ENCODE measurements at regions not wholly inside any gene's neighbourhood (a gene's known extent, or its start where the extent isn't known, plus 50 kb on each side); places are given as distances from the start of the nearest gene placed in this dataset.

GRCh38 chr2:194363878-194364277, 1293.1 kb upstream of the SLC39A10 start:
- H3K36me3 ChIP-seq: no peaks in the 10 kb centered on the region
- no peaks in the 10 kb centered on the region for H3K9me3 ChIP-seq (ENCODE audit: severe bottlenecking)
- no peak for DNase-seq
- no peak overlapping the region for H3K4me3 ChIP-seq (ENCODE audit: low read depth, low read length)
- H3K27me3 ChIP-seq (ENCODE audit: insufficient read depth, low read depth, severe bottlenecking): no peaks in the 10 kb centered on the region
- TF ChIP-seq, protein P1, sequence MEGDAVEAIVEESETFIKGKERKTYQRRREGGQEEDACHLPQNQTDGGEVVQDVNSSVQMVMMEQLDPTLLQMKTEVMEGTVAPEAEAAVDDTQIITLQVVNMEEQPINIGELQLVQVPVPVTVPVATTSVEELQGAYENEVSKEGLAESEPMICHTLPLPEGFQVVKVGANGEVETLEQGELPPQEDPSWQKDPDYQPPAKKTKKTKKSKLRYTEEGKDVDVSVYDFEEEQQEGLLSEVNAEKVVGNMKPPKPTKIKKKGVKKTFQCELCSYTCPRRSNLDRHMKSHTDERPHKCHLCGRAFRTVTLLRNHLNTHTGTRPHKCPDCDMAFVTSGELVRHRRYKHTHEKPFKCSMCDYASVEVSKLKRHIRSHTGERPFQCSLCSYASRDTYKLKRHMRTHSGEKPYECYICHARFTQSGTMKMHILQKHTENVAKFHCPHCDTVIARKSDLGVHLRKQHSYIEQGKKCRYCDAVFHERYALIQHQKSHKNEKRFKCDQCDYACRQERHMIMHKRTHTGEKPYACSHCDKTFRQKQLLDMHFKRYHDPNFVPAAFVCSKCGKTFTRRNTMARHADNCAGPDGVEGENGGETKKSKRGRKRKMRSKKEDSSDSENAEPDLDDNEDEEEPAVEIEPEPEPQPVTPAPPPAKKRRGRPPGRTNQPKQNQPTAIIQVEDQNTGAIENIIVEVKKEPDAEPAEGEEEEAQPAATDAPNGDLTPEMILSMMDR (IDR thresholded peaks at IDR 0.05; ENCODE audit: low read depth, low read length): no peak
- H3K27ac ChIP-seq: no peak overlapping the region

- Histone ChIP-seq H3K36me3 (no peaks in the 10 kb centered on the region), H3K27ac (no peak overlapping the region), H3K4me3 (ENCODE audit: low read depth, low read length) (no peak overlapping the region), H3K27me3 (ENCODE audit: insufficient read depth, low read depth, severe bottlenecking) (no peaks in the 10 kb centered on the region), H3K9me3 (ENCODE audit: severe bottlenecking) (no peaks in the 10 kb centered on the region)
- TF ChIP-seq, protein P1 (IDR thresholded peaks at IDR 0.05; ENCODE audit: low read depth, low read length): no peak
- no peak for DNase-seq
Observed at GRCh38 chr2:194363295-194363694, 1293.7 kb upstream of the SLC39A10 start.

- no peaks in the 10 kb centered on the region for H3K36me3 ChIP-seq
Observed at GRCh38 chr2:194352505-194352904, 1304.5 kb upstream of the SLC39A10 start.

DNA sequence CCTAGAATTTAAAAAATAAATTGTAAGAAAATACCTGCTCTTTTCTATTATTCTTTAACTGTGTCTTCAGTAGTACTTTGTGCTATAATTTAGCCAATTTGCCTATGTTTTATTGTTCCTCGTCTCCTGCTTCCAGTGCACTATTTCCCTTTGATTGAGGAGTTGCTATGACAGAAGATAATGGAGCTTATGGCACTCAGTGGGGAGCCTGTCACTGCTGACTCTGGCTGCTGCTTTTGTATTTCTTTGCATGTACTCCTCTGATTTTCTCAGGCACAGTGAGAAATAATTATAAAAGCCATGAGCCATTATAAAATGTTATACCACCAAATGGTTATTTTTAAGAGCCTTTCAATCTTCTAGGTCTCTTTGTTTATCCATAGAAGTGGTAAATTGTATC, 1310.8 kb upstream of the SLC39A10 start:
- no peaks in the 10 kb centered on the region for H3K36me3 ChIP-seq
- no peaks in the 10 kb centered on the region for H3K27me3 ChIP-seq (ENCODE audit: insufficient read depth, low read depth, severe bottlenecking)
- TF ChIP-seq, protein P1 (IDR thresholded peaks at IDR 0.05; ENCODE audit: low read depth, low read length): no peak
- no peak overlapping the region for H3K4me3 ChIP-seq (ENCODE audit: low read depth, low read length)
- H3K27ac ChIP-seq: no peak overlapping the region; the same call in 1 of the 2 replicates
- DNase-seq: no peak
- H3K9me3 ChIP-seq (ENCODE audit: severe bottlenecking): no peaks in the 10 kb centered on the region

More at GRCh38 chr2:194352505-194352904, 1304.5 kb upstream of the SLC39A10 start:
- Histone ChIP-seq H3K4me3 (ENCODE audit: low read depth, low read length) (no peak overlapping the region), H3K9me3 (ENCODE audit: severe bottlenecking) (no peaks in the 10 kb centered on the region), H3K27ac (no peak overlapping the region), H3K27me3 (ENCODE audit: insufficient read depth, low read depth, severe bottlenecking) (no peaks in the 10 kb centered on the region)
- DNase-seq: no peak
- TF ChIP-seq, protein P1 (IDR thresholded peaks at IDR 0.05; ENCODE audit: low read depth, low read length): no peak

DNA sequence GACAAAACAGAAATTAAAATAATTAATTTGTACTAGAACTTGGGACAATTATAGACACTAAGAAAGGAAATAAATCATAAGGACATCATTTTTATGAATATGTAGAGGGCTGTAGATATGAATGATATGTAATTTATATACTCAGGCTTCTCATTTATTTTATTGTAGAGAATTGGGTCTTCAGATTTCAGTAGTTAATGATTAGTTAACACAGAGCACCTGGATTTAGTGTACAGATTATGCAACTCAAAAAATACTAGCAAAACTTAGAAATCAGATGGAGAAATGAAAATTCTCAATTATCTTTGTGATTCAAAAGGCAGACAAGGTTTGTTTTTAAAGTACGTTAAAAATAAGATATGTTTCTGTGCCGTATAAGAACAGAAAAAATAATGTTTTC, 1311.7 kb upstream of the SLC39A10 start:
- TF ChIP-seq, protein P1 (IDR thresholded peaks at IDR 0.05; ENCODE audit: low read depth, low read length): no peak
- no peak overlapping the region for H3K27ac ChIP-seq
- no peaks in the 10 kb centered on the region for H3K27me3 ChIP-seq (ENCODE audit: insufficient read depth, low read depth, severe bottlenecking)
- no peaks in the 10 kb centered on the region for H3K36me3 ChIP-seq
- no peaks in the 10 kb centered on the region for H3K9me3 ChIP-seq (ENCODE audit: severe bottlenecking)
- no peak for DNase-seq
- H3K4me3 ChIP-seq (ENCODE audit: low read depth, low read length): no peak overlapping the region

DNA sequence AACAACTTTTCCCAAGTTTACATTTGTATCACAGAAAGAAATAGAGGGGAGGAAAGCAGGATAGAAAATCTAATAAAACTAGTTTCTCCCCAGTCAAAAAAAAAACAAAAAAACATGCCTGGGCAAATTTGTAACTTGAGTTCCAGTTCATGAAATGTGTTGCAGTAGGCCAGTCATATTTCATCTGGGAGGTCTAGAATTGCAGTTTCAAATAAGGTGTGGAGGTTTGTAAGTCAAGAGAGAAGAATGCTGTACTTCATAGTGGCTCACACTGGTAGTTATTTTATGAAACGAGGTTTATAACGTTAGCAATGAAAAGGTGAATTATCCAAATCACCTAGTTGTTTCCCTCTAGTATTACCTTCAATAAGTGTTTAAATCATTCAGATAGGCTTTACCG, 1313.9 kb upstream of the SLC39A10 start:
- TF ChIP-seq, protein P1 (IDR thresholded peaks at IDR 0.05; ENCODE audit: low read depth, low read length): no peak
- no peak overlapping the region for H3K27ac ChIP-seq

More for the DNA sequence above, 1313.9 kb upstream of the SLC39A10 start:
- H3K36me3 ChIP-seq: no peaks in the 10 kb centered on the region
- H3K4me3 ChIP-seq (ENCODE audit: low read depth, low read length): no peak overlapping the region
- no peaks in the 10 kb centered on the region for H3K27me3 ChIP-seq (ENCODE audit: insufficient read depth, low read depth, severe bottlenecking)
- no peak for DNase-seq
- H3K9me3 ChIP-seq (ENCODE audit: severe bottlenecking): no peaks in the 10 kb centered on the region

Data from WERI-Rb-1 (cell line).